ENCODE measurements at regions not wholly inside any gene's neighbourhood (a gene's known extent, or its start where the extent isn't known, plus 50 kb on each side); places are given as distances from the start of the nearest gene placed in this dataset.

DNA sequence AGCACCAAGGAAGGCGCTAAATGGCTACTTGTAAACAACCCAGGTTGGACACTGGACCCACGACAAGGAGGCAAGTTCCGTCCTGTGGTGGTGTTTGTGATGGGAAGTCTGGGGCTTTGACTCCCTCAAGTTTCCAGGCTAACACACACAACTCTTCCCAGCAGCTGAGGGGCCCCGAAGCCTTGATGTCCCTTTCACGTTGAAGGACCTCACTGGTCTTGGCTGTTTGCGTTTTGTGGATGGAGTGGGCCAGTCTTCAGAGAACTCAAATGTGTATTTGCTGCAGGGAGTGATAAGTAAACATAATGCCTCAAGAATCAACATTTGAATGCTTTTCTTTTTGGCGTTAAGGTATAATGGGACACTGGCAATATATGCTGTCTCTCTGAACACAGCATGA is 199.2 kb downstream of the TM9SF2 start:
- Histone ChIP-seq H3K27me3 (ENCODE audit: control insufficient read depth in 2 of 2, insufficient read depth in 2 of 2, low read length in 2 of 2) (no peaks in the 10 kb centered on the region), H3K36me3 (replicated peaks in 1 of 2; ENCODE audit: control insufficient read depth in 1 of 2, insufficient read depth in 2 of 2, low read length in 2 of 2) (no peaks in the 10 kb centered on the region), H3K9me3 (replicated peaks in 1 of 2; ENCODE audit: control insufficient read depth in 1 of 2, insufficient read depth in 1 of 2, low read length in 2 of 2) (no peaks in the 10 kb centered on the region), H3K27ac (ENCODE audit: low read depth in 1 of 2, low read length in 2 of 2) (no peak overlapping the region), H3K79me2 (ENCODE audit: insufficient read depth, low read length) (no peaks in the 10 kb centered on the region), H2AFZ (ENCODE audit: insufficient read depth, low read depth, low read length, poor library complexity, severe bottlenecking) (no peak overlapping the region), H3K9ac (ENCODE audit: insufficient read depth, low read length, poor library complexity, severe bottlenecking) (no peak overlapping the region), H4K20me1 (ENCODE audit: insufficient read depth, low read length) (no peaks in the 10 kb centered on the region), H3K4me3 (replicated peaks in 1 of 3; ENCODE audit: low read depth in 2 of 3, low read length in 3 of 3) (no peak overlapping the region), H3K4me2 (replicated peaks; ENCODE audit: extremely low read depth, low read length, poor library complexity, severe bottlenecking) (no peak overlapping the region), H3K4me1 (ENCODE audit: control insufficient read depth in 1 of 2, insufficient read depth in 2 of 2, low read length in 2 of 2) (no peaks in the 10 kb centered on the region)
- peaks cover 2 to 3% (median 2%) of the 10 kb centered on the region in 3 donors for H3K27me3 Mint-ChIP-seq (ENCODE audit: low read depth in 3 of 3)
- no peak overlapping the region for H3K27ac Mint-ChIP-seq
- H3K36me3 Mint-ChIP-seq: no peaks in the 10 kb centered on the region
- TF ChIP-seq, protein P1, sequence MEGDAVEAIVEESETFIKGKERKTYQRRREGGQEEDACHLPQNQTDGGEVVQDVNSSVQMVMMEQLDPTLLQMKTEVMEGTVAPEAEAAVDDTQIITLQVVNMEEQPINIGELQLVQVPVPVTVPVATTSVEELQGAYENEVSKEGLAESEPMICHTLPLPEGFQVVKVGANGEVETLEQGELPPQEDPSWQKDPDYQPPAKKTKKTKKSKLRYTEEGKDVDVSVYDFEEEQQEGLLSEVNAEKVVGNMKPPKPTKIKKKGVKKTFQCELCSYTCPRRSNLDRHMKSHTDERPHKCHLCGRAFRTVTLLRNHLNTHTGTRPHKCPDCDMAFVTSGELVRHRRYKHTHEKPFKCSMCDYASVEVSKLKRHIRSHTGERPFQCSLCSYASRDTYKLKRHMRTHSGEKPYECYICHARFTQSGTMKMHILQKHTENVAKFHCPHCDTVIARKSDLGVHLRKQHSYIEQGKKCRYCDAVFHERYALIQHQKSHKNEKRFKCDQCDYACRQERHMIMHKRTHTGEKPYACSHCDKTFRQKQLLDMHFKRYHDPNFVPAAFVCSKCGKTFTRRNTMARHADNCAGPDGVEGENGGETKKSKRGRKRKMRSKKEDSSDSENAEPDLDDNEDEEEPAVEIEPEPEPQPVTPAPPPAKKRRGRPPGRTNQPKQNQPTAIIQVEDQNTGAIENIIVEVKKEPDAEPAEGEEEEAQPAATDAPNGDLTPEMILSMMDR (IDR thresholded peaks at IDR 0.05): no peak
- H3K4me1 Mint-ChIP-seq: no peaks in the 10 kb centered on the region
- 100% methylated on average over 1 of the region's 7 CpGs for WGBS (ENCODE audit: insufficient coverage)
- no peak for DNase-seq
- intact Hi-C loops (cut with micrococcal nuclease): no loop called here
- H3K9me3 Mint-ChIP-seq: no peaks in the 10 kb centered on the region
- no peak overlapping the region for H3K4me3 Mint-ChIP-seq

- H3K36me3 ChIP-seq (replicated peaks in 1 of 2; ENCODE audit: control insufficient read depth in 1 of 2, insufficient read depth in 2 of 2, low read length in 2 of 2): no peaks in the 10 kb centered on the region
- no peaks in the 10 kb centered on the region for H3K4me1 ChIP-seq (ENCODE audit: control insufficient read depth in 1 of 2, insufficient read depth in 2 of 2, low read length in 2 of 2)
- intact Hi-C loops (cut with micrococcal nuclease): no loop called here
These were observed 197.5 kb downstream of the TM9SF2 start for GRCh38 chr13:99698816-99699099.

More at GRCh38 chr13:99698816-99699099, 197.5 kb downstream of the TM9SF2 start:
- H3K27me3 Mint-ChIP-seq (ENCODE audit: low read depth in 3 of 3): peaks cover 2 to 7% (median 2%) of the 10 kb centered on the region in 3 donors
- H3K4me3 Mint-ChIP-seq: no peak overlapping the region
- Histone ChIP-seq H3K79me2 (ENCODE audit: insufficient read depth, low read length) (no peaks in the 10 kb centered on the region), H2AFZ (ENCODE audit: insufficient read depth, low read depth, low read length, poor library complexity, severe bottlenecking) (no peak overlapping the region), H3K4me2 (replicated peaks; ENCODE audit: extremely low read depth, low read length, poor library complexity, severe bottlenecking) (no peak overlapping the region), H3K9ac (ENCODE audit: insufficient read depth, low read length, poor library complexity, severe bottlenecking) (no peak overlapping the region), H3K27ac (ENCODE audit: low read depth in 1 of 2, low read length in 2 of 2) (no peak overlapping the region), H3K4me3 (replicated peaks in 1 of 3; ENCODE audit: low read depth in 2 of 3, low read length in 3 of 3) (no peak overlapping the region), H3K27me3 (ENCODE audit: control insufficient read depth in 2 of 2, insufficient read depth in 2 of 2, low read length in 2 of 2) (no peaks in the 10 kb centered on the region), H3K9me3 (replicated peaks in 1 of 2; ENCODE audit: control insufficient read depth in 1 of 2, insufficient read depth in 1 of 2, low read length in 2 of 2) (no peaks in the 10 kb centered on the region), H4K20me1 (ENCODE audit: insufficient read depth, low read length) (no peaks in the 10 kb centered on the region)
- no peak for DNase-seq
- H3K9me3 Mint-ChIP-seq: no peaks in the 10 kb centered on the region
- H3K4me1 Mint-ChIP-seq: no peaks in the 10 kb centered on the region
- no peaks in the 10 kb centered on the region for H3K36me3 Mint-ChIP-seq
- WGBS (ENCODE audit: insufficient coverage): no CpG with 5 or more reads among the region's 3 CpGs
- no peak overlapping the region for H3K27ac Mint-ChIP-seq
- TF ChIP-seq, protein P1 (IDR thresholded peaks at IDR 0.05): no peak
